Upper lobe of right lung (tissue), 1 donor: ENCODE measurements at regions not wholly inside any gene's neighbourhood (a gene's known extent, or its start where the extent isn't known, plus 50 kb on each side); places are given as distances from the start of the nearest gene placed in this dataset.
A peak's percentile ranks its signal among the peaks of the same experiment; 100 is the strongest.
"Not testable (repeated sequence)": the region's sequence is repeated elsewhere in the genome, so short reads cannot be mapped to it uniquely, and the experiment has no call there.

Experiments
- ATAC-seq: fragments of 200-7000 bp; cut with Tn5 transposase; one replicate; pipeline ENCODE4 v1.9.1; 2020; ENCODE audit warnings: mild to moderate bottlenecking, moderate library complexity
- DNase-seq: peaks from one replicate; pipeline ENCODE4 v3.0.0-alpha.2; 2020
- H3K27ac ChIP-seq: fragments of 200-600 bp; one replicate; pipeline ENCODE4 v1.8.0; 2022
- H3K27me3 ChIP-seq: fragments of 200-600 bp; one replicate; pipeline ENCODE4 v1.8.0; 2022; ENCODE audit warnings: mild to moderate bottlenecking
- H3K36me3 ChIP-seq: fragments of 200-600 bp; one replicate; pipeline ENCODE4 v1.8.0; 2022
- H3K4me1 ChIP-seq: fragments of 200-600 bp; one replicate; pipeline ENCODE4 v1.8.0; 2022
- H3K4me3 ChIP-seq: fragments of 200-600 bp; one replicate; pipeline ENCODE4 v1.8.0; 2022; ENCODE audit warnings: mild to moderate bottlenecking
- H3K9me3 ChIP-seq: fragments of 200-600 bp; one replicate; pipeline ENCODE4 v1.8.0; 2022
- intact Hi-C: fragments of 100-400 bp; cut with DNase I; formaldehyde crosslinking; loops from one replicate; pipeline ENCODE4 v1.11.0; 2022
- TF ChIP-seq, protein P1 (sequence below): fragments of 200-600 bp; IDR thresholded peaks from one replicate; pipeline ENCODE4 v1.8.0; 2022; ENCODE audit warnings: antibody characterized with exemption
- donor health status: DM: no; HTN: yes; CAD: no; lungs with severe emphysema.

DNA sequence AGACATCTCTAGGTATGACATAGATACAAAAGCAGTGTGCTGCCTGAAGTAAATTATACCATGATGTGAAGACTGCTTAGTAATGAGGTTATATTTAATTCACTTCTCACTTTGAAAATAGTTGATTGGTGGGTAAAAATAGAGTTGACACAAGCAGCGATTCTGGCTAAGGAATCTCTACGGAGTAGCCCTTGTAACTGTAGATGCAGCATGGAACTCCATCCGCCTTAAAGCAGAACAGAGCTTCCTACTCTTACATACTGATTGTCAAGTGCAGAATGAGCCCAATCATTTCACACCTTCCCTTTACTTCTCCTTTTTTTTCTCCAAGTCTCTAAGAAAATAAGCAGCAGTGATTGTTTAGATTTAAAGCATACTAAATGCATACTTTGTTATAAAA, 1594.6 kb upstream of the SLC39A10 start:
- Histone ChIP-seq H3K27me3 (no peaks in the 10 kb centered on the region), H3K36me3 (no peaks in the 10 kb centered on the region), H3K9me3 (no peaks in the 10 kb centered on the region), H3K27ac (no peak overlapping the region), H3K4me1 (no peaks in the 10 kb centered on the region), H3K4me3 (no peak overlapping the region)
- TF ChIP-seq, protein P1, sequence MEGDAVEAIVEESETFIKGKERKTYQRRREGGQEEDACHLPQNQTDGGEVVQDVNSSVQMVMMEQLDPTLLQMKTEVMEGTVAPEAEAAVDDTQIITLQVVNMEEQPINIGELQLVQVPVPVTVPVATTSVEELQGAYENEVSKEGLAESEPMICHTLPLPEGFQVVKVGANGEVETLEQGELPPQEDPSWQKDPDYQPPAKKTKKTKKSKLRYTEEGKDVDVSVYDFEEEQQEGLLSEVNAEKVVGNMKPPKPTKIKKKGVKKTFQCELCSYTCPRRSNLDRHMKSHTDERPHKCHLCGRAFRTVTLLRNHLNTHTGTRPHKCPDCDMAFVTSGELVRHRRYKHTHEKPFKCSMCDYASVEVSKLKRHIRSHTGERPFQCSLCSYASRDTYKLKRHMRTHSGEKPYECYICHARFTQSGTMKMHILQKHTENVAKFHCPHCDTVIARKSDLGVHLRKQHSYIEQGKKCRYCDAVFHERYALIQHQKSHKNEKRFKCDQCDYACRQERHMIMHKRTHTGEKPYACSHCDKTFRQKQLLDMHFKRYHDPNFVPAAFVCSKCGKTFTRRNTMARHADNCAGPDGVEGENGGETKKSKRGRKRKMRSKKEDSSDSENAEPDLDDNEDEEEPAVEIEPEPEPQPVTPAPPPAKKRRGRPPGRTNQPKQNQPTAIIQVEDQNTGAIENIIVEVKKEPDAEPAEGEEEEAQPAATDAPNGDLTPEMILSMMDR, result no peak
- intact Hi-C loops, result no loop called here
- no peak for DNase-seq
- ATAC-seq, result no peak

DNA sequence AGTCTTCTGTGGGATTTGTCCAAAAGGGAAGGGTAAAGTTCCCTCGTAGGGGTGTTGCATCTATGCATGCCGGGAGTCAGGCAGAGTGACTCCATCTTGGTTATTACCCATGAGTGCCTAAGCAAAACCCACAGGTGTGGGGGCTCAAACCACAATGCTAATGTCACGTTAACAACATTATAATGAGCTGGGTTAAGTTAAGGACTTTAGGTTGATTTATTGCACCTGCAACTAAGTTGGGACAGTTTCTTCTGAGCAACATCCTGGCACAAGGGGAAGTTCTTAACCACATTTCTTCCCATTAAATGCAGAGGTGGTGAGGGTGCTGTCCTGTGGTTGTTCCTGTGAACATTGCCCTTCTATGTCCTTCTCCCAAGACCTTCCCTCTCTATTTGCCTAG, 1596.8 kb upstream of the SLC39A10 start:
- TF ChIP-seq, protein P1, result no peak
- Histone ChIP-seq H3K27me3 (no peaks in the 10 kb centered on the region), H3K36me3 (no peaks in the 10 kb centered on the region), H3K27ac (no peak overlapping the region), H3K4me1 (no peaks in the 10 kb centered on the region), H3K9me3 (no peaks in the 10 kb centered on the region), H3K4me3 (no peak overlapping the region)
- no peak for DNase-seq
- intact Hi-C loops, result no loop called here
- ATAC-seq, result no peak

DNA sequence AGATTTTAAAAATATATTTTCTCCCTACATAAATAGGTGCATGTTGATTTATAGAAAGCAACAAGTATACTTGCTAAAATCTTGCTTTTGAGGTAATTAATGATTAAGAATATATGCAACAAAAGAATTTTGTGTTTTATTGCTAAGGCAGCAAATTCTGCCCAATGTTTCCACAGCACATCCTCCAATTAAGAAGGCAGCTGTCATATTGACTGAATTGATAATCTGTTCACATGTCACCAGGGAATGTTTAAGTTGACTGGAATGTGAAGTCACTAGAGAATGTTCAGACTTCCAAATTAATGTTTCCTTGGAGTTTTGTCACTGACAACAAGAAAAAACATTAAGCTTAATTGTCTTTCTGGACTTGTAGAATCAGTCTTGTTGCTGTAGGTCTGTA, 1602.7 kb upstream of the SLC39A10 start:
- intact Hi-C loops, result no loop called here
- no peaks in the 10 kb centered on the region for H3K36me3 ChIP-seq
- no peaks in the 10 kb centered on the region for H3K9me3 ChIP-seq
- H3K27me3 ChIP-seq, result no peaks in the 10 kb centered on the region
- DNase-seq (no peak), ATAC-seq (no peak)
- TF ChIP-seq, protein P1, result no peak
- no peak overlapping the region for H3K4me3 ChIP-seq
- H3K27ac ChIP-seq, result no peak overlapping the region
- H3K4me1 ChIP-seq, result no peaks in the 10 kb centered on the region

DNA sequence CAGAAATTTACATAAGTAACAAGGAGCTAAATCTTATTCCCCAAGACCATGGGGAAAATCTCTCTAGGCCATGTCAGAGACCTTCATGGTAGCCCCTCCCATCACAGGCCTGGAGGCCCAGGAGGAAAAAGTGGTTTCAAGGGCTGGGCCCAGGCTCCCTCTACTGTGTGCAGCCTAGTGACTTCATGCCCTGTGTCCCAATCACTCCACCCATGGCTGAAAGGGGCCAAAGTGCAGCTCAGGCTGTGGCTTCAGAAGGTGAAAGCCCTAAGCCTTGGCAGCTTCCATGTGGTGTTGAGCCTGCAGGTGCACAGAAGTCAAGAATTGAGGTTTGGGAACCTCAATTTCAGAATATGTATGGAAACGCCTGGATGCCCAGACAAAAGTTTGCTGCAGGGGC, 1612.7 kb upstream of the SLC39A10 start:
- ATAC-seq, result no peak

DNA sequence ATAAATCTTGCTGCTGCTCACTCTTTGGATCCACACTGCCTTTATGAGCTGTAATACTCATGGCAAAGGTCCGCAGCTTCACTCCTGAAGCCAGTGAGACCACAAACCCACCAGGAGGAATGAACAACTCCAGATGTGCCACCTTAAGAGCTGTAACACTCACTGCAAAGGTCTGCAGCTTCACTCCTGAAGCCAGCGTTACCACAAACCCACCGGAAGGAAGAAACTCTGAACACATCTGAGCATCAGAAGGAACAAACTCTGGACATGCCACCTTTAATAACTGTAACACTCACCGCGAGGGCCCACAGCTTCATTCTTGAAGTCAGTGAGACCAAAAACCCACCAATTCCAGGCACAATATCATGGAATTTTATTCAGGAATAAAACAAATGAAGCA, 1635.9 kb upstream of the SLC39A10 start:
- DNase-seq, H3K9me3 ChIP-seq, H3K4me1 ChIP-seq, intact Hi-C loops, H3K27me3 ChIP-seq, H3K36me3 ChIP-seq, H3K27ac ChIP-seq, H3K4me3 ChIP-seq, ATAC-seq: not testable (repeated sequence)

More for the DNA sequence above, 1612.7 kb upstream of the SLC39A10 start:
- no peak for DNase-seq
- no peak overlapping the region for H3K4me3 ChIP-seq
- intact Hi-C loops, result no loop called here
- TF ChIP-seq, protein P1, result no peak
- H3K4me1 ChIP-seq, result no peaks in the 10 kb centered on the region
- no peaks in the 10 kb centered on the region for H3K9me3 ChIP-seq
- no peaks in the 10 kb centered on the region for H3K36me3 ChIP-seq
- H3K27ac ChIP-seq, result no peak overlapping the region
- no peaks in the 10 kb centered on the region for H3K27me3 ChIP-seq

DNA sequence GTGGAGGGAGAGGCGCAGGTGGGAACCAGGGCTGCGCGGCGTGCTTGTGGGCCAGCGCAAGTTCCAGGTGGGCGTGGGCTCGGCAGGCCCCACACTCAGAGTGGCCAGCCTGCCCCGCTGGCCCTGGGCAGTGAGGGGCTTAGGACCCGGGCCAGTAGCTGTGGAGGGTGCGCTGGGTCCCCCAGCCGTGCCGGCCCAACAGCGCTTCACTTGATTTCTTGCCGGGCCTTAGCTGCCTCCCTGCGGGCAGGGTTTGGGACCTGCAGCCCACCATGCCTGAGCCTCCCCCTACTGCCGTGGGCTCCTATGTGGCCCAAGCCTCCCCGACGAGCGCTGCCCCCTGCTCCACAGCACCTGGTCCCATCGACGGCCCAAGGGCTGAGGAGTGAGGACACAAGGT, 1636.9 kb upstream of the SLC39A10 start:
- TF ChIP-seq, protein P1, result no peak
- Histone ChIP-seq H3K4me1 (no peaks in the 10 kb centered on the region), H3K36me3 (no peaks in the 10 kb centered on the region), H3K27me3 (no peaks in the 10 kb centered on the region), H3K27ac (no peak overlapping the region), H3K9me3 (no peaks in the 10 kb centered on the region), H3K4me3 (no peak overlapping the region)
- intact Hi-C loops, result no loop called here
- DNase-seq, result no peak
- ATAC-seq, result peak; percentile 22
